Astrocyte (in vitro differentiated cells and primary cell): ENCODE measurements at regions not wholly inside any gene's neighbourhood (a gene's known extent, or its start where the extent isn't known, plus 50 kb on each side); places are given as distances from the start of the nearest gene placed in this dataset.

Experiments
- DNase-seq: peaks from one replicate; pipeline ENCODE4 v3.0.0-alpha.2; 2010; ENCODE audit warnings: low read depth
- FAIRE-seq: peaks from 2 replicates; lab custom pipeline; 2011; peaks lifted over from hg19 to GRCh38; lab: Jason Lieb, UNC
- H2AFZ ChIP-seq: 2 replicates; pipeline ENCODE4 v1.6.0; 2012; ENCODE audit warnings: low read depth, low read length, inconsistent platforms
- H3K27ac ChIP-seq: 2 replicates; pipeline ENCODE4 v1.5.1; 2011; ENCODE audit warnings: low read depth, low read length, inconsistent platforms
- H3K27me3 ChIP-seq: 2 replicates; pipeline ENCODE4 v1.6.0; 2011; ENCODE audit warnings: low read length, inconsistent platforms; ENCODE audit not compliant: insufficient read depth
- H3K36me3 ChIP-seq: 2 replicates; pipeline ENCODE4 v1.5.1; 2011; ENCODE audit warnings: low read length, inconsistent platforms; ENCODE audit not compliant: insufficient read depth
- H3K4me1 ChIP-seq: 2 replicates; pipeline ENCODE4 v1.5.1; 2011; ENCODE audit warnings: low read length, inconsistent platforms; ENCODE audit not compliant: insufficient read depth
- H3K4me2 ChIP-seq: 2 replicates; pipeline ENCODE4 v1.6.0; 2012; ENCODE audit warnings: low read length, inconsistent platforms
- H3K4me3 ChIP-seq: 2 replicates; pipeline ENCODE4 v1.5.1; 2011; ENCODE audit warnings: low read depth, mild to moderate bottlenecking, low read length, inconsistent platforms; ENCODE audit not compliant: insufficient read depth
- H3K79me2 ChIP-seq: 2 replicates; pipeline ENCODE4 v1.6.0; 2012; ENCODE audit warnings: mild to moderate bottlenecking, low read length, inconsistent platforms; ENCODE audit not compliant: insufficient read depth
- H3K9ac ChIP-seq: 2 replicates; pipeline ENCODE4 v1.6.0; 2012; ENCODE audit warnings: mild to moderate bottlenecking, low read length, inconsistent platforms
- H3K9me3 ChIP-seq: 2 replicates; pipeline ENCODE4 v1.5.1; 2012; ENCODE audit warnings: low read depth, mild to moderate bottlenecking, low read length, inconsistent platforms; ENCODE audit not compliant: insufficient read depth
- H4K20me1 ChIP-seq: 2 replicates; pipeline ENCODE4 v1.6.0; 2012; ENCODE audit warnings: low read length, inconsistent platforms; ENCODE audit not compliant: insufficient read depth
- H3K27ac Mint-ChIP-seq: one replicate; pipeline ENCODE4 v1.8.0; 2021; ENCODE audit warnings: mild to moderate bottlenecking, mixed read lengths; ENCODE audit not compliant: unreplicated experiment
- H3K27me3 Mint-ChIP-seq: one replicate; pipeline ENCODE4 v1.8.0; 2021; ENCODE audit warnings: low read depth, mixed read lengths; ENCODE audit not compliant: unreplicated experiment
- H3K36me3 Mint-ChIP-seq: one replicate; pipeline ENCODE4 v1.8.0; 2021; ENCODE audit warnings: low read depth, mixed read lengths; ENCODE audit not compliant: unreplicated experiment
- H3K4me1 Mint-ChIP-seq: one replicate; pipeline ENCODE4 v1.8.0; 2021; ENCODE audit warnings: low read depth, mixed read lengths; ENCODE audit not compliant: unreplicated experiment
- H3K4me3 Mint-ChIP-seq: one replicate; pipeline ENCODE4 v1.8.0; 2021; ENCODE audit warnings: mild to moderate bottlenecking, moderate library complexity, mixed read lengths; ENCODE audit not compliant: unreplicated experiment
- H3K9me3 Mint-ChIP-seq: one replicate; pipeline ENCODE4 v1.8.0; 2021; ENCODE audit warnings: mild to moderate bottlenecking, mixed read lengths; ENCODE audit not compliant: unreplicated experiment
- EZH2 ChIP-seq: IDR thresholded peaks from 2 replicates; pipeline ENCODE4 v1.6.1; 2012; ENCODE audit warnings: mild to moderate bottlenecking, low read length, inconsistent platforms; ENCODE audit not compliant: insufficient read depth
- TF ChIP-seq, protein P1 (sequence below): IDR thresholded peaks from 2 replicates; pipeline ENCODE4 v1.5.1; 2011; ENCODE audit warnings: low read depth, mild to moderate bottlenecking, inconsistent platforms, low read length, moderate library complexity; ENCODE audit not compliant: insufficient read depth

DNA sequence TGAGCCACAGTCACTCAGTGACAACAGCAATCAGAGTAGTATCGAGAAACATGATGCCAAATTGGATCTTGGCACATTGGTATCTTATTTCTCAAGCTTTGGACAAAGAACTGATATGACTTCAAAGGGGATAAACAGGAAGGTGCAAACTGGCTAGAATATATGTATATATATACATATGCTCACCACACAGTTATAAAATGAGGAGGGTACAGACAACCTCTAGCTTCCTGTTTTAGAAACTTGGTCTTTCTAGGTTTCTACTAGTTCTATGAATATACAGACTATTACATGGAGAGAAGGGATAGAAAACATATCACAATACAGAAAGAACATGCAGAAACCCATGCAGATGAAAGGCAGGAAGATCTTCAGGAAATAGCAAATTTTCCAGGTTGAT is 292.1 kb upstream of the SNX7 start:
- no peaks in the 10 kb centered on the region for H4K20me1 ChIP-seq
- no peaks in the 10 kb centered on the region for H3K4me1 ChIP-seq
- TF ChIP-seq, protein P1, sequence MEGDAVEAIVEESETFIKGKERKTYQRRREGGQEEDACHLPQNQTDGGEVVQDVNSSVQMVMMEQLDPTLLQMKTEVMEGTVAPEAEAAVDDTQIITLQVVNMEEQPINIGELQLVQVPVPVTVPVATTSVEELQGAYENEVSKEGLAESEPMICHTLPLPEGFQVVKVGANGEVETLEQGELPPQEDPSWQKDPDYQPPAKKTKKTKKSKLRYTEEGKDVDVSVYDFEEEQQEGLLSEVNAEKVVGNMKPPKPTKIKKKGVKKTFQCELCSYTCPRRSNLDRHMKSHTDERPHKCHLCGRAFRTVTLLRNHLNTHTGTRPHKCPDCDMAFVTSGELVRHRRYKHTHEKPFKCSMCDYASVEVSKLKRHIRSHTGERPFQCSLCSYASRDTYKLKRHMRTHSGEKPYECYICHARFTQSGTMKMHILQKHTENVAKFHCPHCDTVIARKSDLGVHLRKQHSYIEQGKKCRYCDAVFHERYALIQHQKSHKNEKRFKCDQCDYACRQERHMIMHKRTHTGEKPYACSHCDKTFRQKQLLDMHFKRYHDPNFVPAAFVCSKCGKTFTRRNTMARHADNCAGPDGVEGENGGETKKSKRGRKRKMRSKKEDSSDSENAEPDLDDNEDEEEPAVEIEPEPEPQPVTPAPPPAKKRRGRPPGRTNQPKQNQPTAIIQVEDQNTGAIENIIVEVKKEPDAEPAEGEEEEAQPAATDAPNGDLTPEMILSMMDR, result no peak
- no peak for TF ChIP-seq EZH2
- no peak overlapping the region for H3K4me3 ChIP-seq
- H3K9ac ChIP-seq, result no peak overlapping the region
- Mint-ChIP-seq H3K36me3 (no peaks in the 10 kb centered on the region), H3K4me1 (peaks cover 12% of the 10 kb centered on the region), H3K27ac (no peak overlapping the region), H3K27me3 (no peaks in the 10 kb centered on the region), H3K4me3 (no peak overlapping the region), H3K9me3 (peaks cover 3% of the 10 kb centered on the region)
- H3K9me3 ChIP-seq, result no peaks in the 10 kb centered on the region
- H3K4me2 ChIP-seq, result no peak overlapping the region
- H3K36me3 ChIP-seq, result no peaks in the 10 kb centered on the region
- H3K27ac ChIP-seq, result no peak overlapping the region
- H2AFZ ChIP-seq, result no peak overlapping the region
- FAIRE-seq (no peak), DNase-seq (no peak)
- H3K27me3 ChIP-seq, result no peaks in the 10 kb centered on the region
- H3K79me2 ChIP-seq, result no peaks in the 10 kb centered on the region

DNA sequence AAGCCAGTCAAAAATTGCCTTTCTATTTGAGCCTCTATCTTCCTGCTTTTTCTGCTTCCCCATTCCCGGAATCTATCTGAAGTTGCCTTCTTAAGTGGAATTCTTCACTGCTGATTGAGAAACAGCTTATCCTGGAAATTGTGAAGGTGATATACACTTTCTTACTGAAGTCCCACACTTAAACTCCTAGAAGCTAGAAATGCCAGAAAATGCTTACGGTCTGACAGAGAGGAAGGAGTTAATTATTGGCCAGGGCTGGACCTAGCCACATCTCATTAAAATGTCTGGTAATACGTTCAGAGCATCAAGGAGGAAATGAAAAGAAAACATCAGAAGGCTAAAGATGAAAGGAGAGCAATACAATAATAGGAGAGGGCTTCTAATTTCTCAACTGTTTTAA is 292.5 kb upstream of the SNX7 start:
- H3K4me1 ChIP-seq, result no peaks in the 10 kb centered on the region
- TF ChIP-seq, protein P1, result no peak
- no peak for TF ChIP-seq EZH2
- Mint-ChIP-seq H3K9me3 (peaks cover 3% of the 10 kb centered on the region), H3K36me3 (no peaks in the 10 kb centered on the region), H3K27me3 (no peaks in the 10 kb centered on the region), H3K27ac (no peak overlapping the region), H3K4me3 (no peak overlapping the region), H3K4me1 (peaks cover 12% of the 10 kb centered on the region)
- no peak for FAIRE-seq
- H3K9me3 ChIP-seq, result no peaks in the 10 kb centered on the region
- H2AFZ ChIP-seq, result no peak overlapping the region
- DNase-seq, result no peak
- no peaks in the 10 kb centered on the region for H3K27me3 ChIP-seq
- no peak overlapping the region for H3K9ac ChIP-seq
- H3K79me2 ChIP-seq, result no peaks in the 10 kb centered on the region
- H3K36me3 ChIP-seq, result no peaks in the 10 kb centered on the region
- H3K4me2 ChIP-seq, result no peak overlapping the region
- no peak overlapping the region for H3K27ac ChIP-seq
- H4K20me1 ChIP-seq, result no peaks in the 10 kb centered on the region
- H3K4me3 ChIP-seq, result no peak overlapping the region

DNA sequence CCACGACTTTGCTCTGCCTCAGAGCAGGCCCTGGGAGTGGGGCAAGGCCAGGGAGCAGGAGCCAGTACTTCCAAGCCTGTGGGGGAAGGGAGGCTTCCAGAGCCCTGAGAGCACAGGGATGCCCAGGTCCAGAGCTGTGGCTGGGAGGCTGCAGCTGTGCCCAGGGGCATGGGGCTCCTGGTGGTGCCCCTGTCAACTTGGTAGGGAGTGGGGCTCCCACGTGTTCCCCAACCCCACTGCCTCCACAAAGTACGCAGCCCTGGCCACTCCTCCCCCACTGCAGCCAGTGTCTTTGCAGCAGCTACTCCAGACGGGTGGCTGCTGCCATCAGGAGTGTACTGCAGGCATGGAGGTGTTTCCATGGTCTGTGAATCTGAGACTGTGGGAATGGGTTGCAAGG is 294.1 kb upstream of the SNX7 start:
- no peak overlapping the region for H3K4me3 ChIP-seq
- no peaks in the 10 kb centered on the region for H3K4me1 ChIP-seq
- H3K27me3 ChIP-seq, result no peaks in the 10 kb centered on the region
- Mint-ChIP-seq H3K36me3 (no peaks in the 10 kb centered on the region), H3K4me3 (no peak overlapping the region), H3K27me3 (no peaks in the 10 kb centered on the region), H3K27ac (no peak overlapping the region), H3K4me1 (peaks cover 7% of the 10 kb centered on the region), H3K9me3 (peaks cover 5% of the 10 kb centered on the region)
- no peak for DNase-seq
- no peak overlapping the region for H3K4me2 ChIP-seq
- no peaks in the 10 kb centered on the region for H4K20me1 ChIP-seq
- H3K9me3 ChIP-seq, result no peaks in the 10 kb centered on the region
- H3K79me2 ChIP-seq, result no peaks in the 10 kb centered on the region
- H2AFZ ChIP-seq, result no peak overlapping the region
- TF ChIP-seq EZH2, result no peak
- TF ChIP-seq, protein P1, result no peak
- no peak for FAIRE-seq
- H3K9ac ChIP-seq, result no peak overlapping the region
- H3K36me3 ChIP-seq, result no peaks in the 10 kb centered on the region
- no peak overlapping the region for H3K27ac ChIP-seq
